ENCODE measurements at regions not wholly inside any gene's neighbourhood (a gene's known extent, or its start where the extent isn't known, plus 50 kb on each side); places are given as distances from the start of the nearest gene placed in this dataset.
"Not testable (repeated sequence)": the region's sequence is repeated elsewhere in the genome, so short reads cannot be mapped to it uniquely, and the experiment has no call there.

- Histone ChIP-seq H3K79me2 (ENCODE audit: control insufficient read depth, insufficient read depth, low read length) (no peaks in the 10 kb centered on the region), H3K4me2 (ENCODE audit: control insufficient read depth, extremely low read depth, insufficient read depth, low read depth, low read length) (no peak overlapping the region), H3K9me3 (ENCODE audit: control insufficient read depth, low read depth, low read length) (no peaks in the 10 kb centered on the region), H3K9ac (ENCODE audit: control insufficient read depth, extremely low read depth, insufficient read depth, low read length) (no peak overlapping the region), H3K9me1 (ENCODE audit: control insufficient read depth, extremely low read depth, insufficient read depth, low read length) (no peaks in the 10 kb centered on the region), H4K20me1 (ENCODE audit: control insufficient read depth, extremely low read depth, insufficient read depth, low read length) (no peaks in the 10 kb centered on the region), H3K4me1 (ENCODE audit: control insufficient read depth, extremely low read depth, insufficient read depth, low read length) (peaks cover 10% of the 10 kb centered on the region), H3K27me3 (ENCODE audit: control insufficient read depth, extremely low read depth, insufficient read depth, low read length) (no peaks in the 10 kb centered on the region), H3K27ac (ENCODE audit: control insufficient read depth, insufficient read depth, low read length) (no peak overlapping the region), H3K36me3 (ENCODE audit: control insufficient read depth in 2 of 2, extremely low read depth in 1 of 2, insufficient read depth in 2 of 2, low read length in 2 of 2) (no peaks in the 10 kb centered on the region), H3K4me3 (ENCODE audit: control insufficient read depth in 2 of 3, extremely low read depth in 1 of 3, insufficient read depth in 2 of 3, low read depth in 1 of 3, low read length in 3 of 3) (no peak overlapping the region), H2AFZ (ENCODE audit: control insufficient read depth, low read length) (no peak overlapping the region)
- dilution Hi-C loops (cut with MboI; ENCODE audit: extremely low pct_ligation_motif_present, low sequenced_read_pairs): no loop called here
- DNase-seq (ENCODE audit: low read depth, low spot score): no peak
- TF ChIP-seq EZH2 (IDR thresholded peaks at IDR 0.05; ENCODE audit: low read length) (no peak), CTCF (optimal IDR thresholded peaks at IDR 0.05 in 1 of 3, IDR thresholded peaks at IDR 0.05 in 1 of 3, conservative IDR thresholded peaks at IDR 0.05 in 1 of 3; ENCODE audit: extremely low read depth in 1 of 3, insufficient read depth in 2 of 3, low read length in 3 of 3) (no peak)
- no peak for FAIRE-seq
These were observed 79.8 kb downstream of the ZNF92 start for GRCh38 chr7:65453341-65454030.

GRCh38 chr7:65454469-65454868, 80.8 kb downstream of the ZNF92 start:
- no peaks in the 10 kb centered on the region for H3K9me1 ChIP-seq (ENCODE audit: control insufficient read depth, extremely low read depth, insufficient read depth, low read length)
- H3K27ac ChIP-seq (ENCODE audit: control insufficient read depth, insufficient read depth, low read length): no peak overlapping the region
- H3K4me1 ChIP-seq (ENCODE audit: control insufficient read depth, extremely low read depth, insufficient read depth, low read length): peaks cover 3% of the 10 kb centered on the region
- TF ChIP-seq EZH2 (IDR thresholded peaks at IDR 0.05; ENCODE audit: low read length) (no peak), CTCF (optimal IDR thresholded peaks at IDR 0.05 in 1 of 3, IDR thresholded peaks at IDR 0.05 in 1 of 3, conservative IDR thresholded peaks at IDR 0.05 in 1 of 3; ENCODE audit: extremely low read depth in 1 of 3, insufficient read depth in 2 of 3, low read length in 3 of 3) (no peak)
- H3K9me3 ChIP-seq (ENCODE audit: control insufficient read depth, low read depth, low read length): no peaks in the 10 kb centered on the region
- H4K20me1 ChIP-seq (ENCODE audit: control insufficient read depth, extremely low read depth, insufficient read depth, low read length): no peaks in the 10 kb centered on the region
- FAIRE-seq (no peak), DNase-seq (ENCODE audit: low read depth, low spot score) (no peak)
- dilution Hi-C loops (cut with MboI; ENCODE audit: extremely low pct_ligation_motif_present, low sequenced_read_pairs): no loop called here
- no peak overlapping the region for H2AFZ ChIP-seq (ENCODE audit: control insufficient read depth, low read length)
- H3K9ac ChIP-seq (ENCODE audit: control insufficient read depth, extremely low read depth, insufficient read depth, low read length): no peak overlapping the region
- no peak overlapping the region for H3K4me3 ChIP-seq (ENCODE audit: control insufficient read depth in 2 of 3, extremely low read depth in 1 of 3, insufficient read depth in 2 of 3, low read depth in 1 of 3, low read length in 3 of 3)
- no peak overlapping the region for H3K4me2 ChIP-seq (ENCODE audit: control insufficient read depth, extremely low read depth, insufficient read depth, low read depth, low read length)
- H3K79me2 ChIP-seq (ENCODE audit: control insufficient read depth, insufficient read depth, low read length): no peaks in the 10 kb centered on the region
- no peaks in the 10 kb centered on the region for H3K27me3 ChIP-seq (ENCODE audit: control insufficient read depth, extremely low read depth, insufficient read depth, low read length)
- no peaks in the 10 kb centered on the region for H3K36me3 ChIP-seq (ENCODE audit: control insufficient read depth in 2 of 2, extremely low read depth in 1 of 2, insufficient read depth in 2 of 2, low read length in 2 of 2)

- H3K9me3 ChIP-seq (ENCODE audit: control insufficient read depth, low read depth, low read length); FAIRE-seq; H4K20me1 ChIP-seq (ENCODE audit: control insufficient read depth, extremely low read depth, insufficient read depth, low read length); H3K4me2 ChIP-seq (ENCODE audit: control insufficient read depth, extremely low read depth, insufficient read depth, low read depth, low read length); H2AFZ ChIP-seq (ENCODE audit: control insufficient read depth, low read length); dilution Hi-C loops (cut with MboI; ENCODE audit: extremely low pct_ligation_motif_present, low sequenced_read_pairs); H3K36me3 ChIP-seq (ENCODE audit: control insufficient read depth in 2 of 2, extremely low read depth in 1 of 2, insufficient read depth in 2 of 2, low read length in 2 of 2); H3K4me1 ChIP-seq (ENCODE audit: control insufficient read depth, extremely low read depth, insufficient read depth, low read length); H3K79me2 ChIP-seq (ENCODE audit: control insufficient read depth, insufficient read depth, low read length); H3K9ac ChIP-seq (ENCODE audit: control insufficient read depth, extremely low read depth, insufficient read depth, low read length); H3K27ac ChIP-seq (ENCODE audit: control insufficient read depth, insufficient read depth, low read length); H3K4me3 ChIP-seq (ENCODE audit: control insufficient read depth in 2 of 3, extremely low read depth in 1 of 3, insufficient read depth in 2 of 3, low read depth in 1 of 3, low read length in 3 of 3); H3K27me3 ChIP-seq (ENCODE audit: control insufficient read depth, extremely low read depth, insufficient read depth, low read length); DNase-seq (ENCODE audit: low read depth, low spot score); H3K9me1 ChIP-seq (ENCODE audit: control insufficient read depth, extremely low read depth, insufficient read depth, low read length): not testable (repeated sequence)
These were observed 81.4 kb downstream of the ZNF92 start for GRCh38 chr7:65455050-65455449.

Data from keratinocyte (primary cell).